PC-3 (cell line): ENCODE measurements at regions not wholly inside any gene's neighbourhood (a gene's known extent, or its start where the extent isn't known, plus 50 kb on each side); places are given as distances from the start of the nearest gene placed in this dataset.

ENCODE experiments used
- EZH2 ChIP-seq: fragments of 300-600 bp; sonication (generic); IDR thresholded peaks from one replicate; pipeline ENCODE4 v1.6.1; 2017; ENCODE audit warnings: antibody characterized with exemption, mild to moderate bottlenecking, low read length; ENCODE audit not compliant: unreplicated experiment
- TF ChIP-seq, protein P1 (sequence below): fragments of 300-600 bp; sonication (generic); conservative IDR thresholded peaks from 2 replicates; pipeline ENCODE4 v1.5.1; 2017; ENCODE audit warnings: antibody characterized with exemption, low read depth, mild to moderate bottlenecking, low read length

- TF ChIP-seq, protein P1, sequence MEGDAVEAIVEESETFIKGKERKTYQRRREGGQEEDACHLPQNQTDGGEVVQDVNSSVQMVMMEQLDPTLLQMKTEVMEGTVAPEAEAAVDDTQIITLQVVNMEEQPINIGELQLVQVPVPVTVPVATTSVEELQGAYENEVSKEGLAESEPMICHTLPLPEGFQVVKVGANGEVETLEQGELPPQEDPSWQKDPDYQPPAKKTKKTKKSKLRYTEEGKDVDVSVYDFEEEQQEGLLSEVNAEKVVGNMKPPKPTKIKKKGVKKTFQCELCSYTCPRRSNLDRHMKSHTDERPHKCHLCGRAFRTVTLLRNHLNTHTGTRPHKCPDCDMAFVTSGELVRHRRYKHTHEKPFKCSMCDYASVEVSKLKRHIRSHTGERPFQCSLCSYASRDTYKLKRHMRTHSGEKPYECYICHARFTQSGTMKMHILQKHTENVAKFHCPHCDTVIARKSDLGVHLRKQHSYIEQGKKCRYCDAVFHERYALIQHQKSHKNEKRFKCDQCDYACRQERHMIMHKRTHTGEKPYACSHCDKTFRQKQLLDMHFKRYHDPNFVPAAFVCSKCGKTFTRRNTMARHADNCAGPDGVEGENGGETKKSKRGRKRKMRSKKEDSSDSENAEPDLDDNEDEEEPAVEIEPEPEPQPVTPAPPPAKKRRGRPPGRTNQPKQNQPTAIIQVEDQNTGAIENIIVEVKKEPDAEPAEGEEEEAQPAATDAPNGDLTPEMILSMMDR = no peak
- TF ChIP-seq EZH2 = no peak
Observed at GRCh38 chr1:30218438-30218837, 504.9 kb downstream of the MATN1 start.
